ENCODE measurements at regions not wholly inside any gene's neighbourhood (a gene's known extent, or its start where the extent isn't known, plus 50 kb on each side); places are given as distances from the start of the nearest gene placed in this dataset.

DNA sequence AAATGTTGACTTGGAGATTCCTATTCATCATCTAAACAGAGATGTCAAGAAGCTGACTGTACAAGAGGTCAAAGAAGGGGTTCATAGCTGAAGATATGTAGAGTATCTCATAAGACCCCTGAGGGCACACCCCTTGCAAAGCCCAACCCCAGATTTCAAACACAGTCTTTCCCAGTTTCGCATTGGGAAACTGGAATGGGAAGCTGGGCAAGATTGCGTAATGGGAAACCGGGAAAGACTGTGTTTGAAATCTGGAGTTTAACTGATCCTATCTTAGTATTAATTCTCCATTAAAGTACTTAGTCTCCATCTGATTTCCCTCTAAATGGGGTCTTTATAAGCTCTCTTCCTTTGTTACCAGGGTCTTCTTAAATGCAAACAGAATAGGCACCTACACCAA lies 99.5 kb downstream of the FAM76B start:
- no peak for TF ChIP-seq ZFP30 (CRISPR knock-in tag; IDR thresholded peaks at IDR 0.05)
- no peak for TF ChIP-seq RARB (CRISPR knock-in tag; IDR thresholded peaks at IDR 0.05)

All from SK-N-SH treated with all-trans-retinoic acid at 6 μM for 48 hours (cell line).